Left renal cortex interstitium (tissue), 4 donors: ENCODE measurements at regions not wholly inside any gene's neighbourhood (a gene's known extent, or its start where the extent isn't known, plus 50 kb on each side); places are given as distances from the start of the nearest gene placed in this dataset.

Source experiments
- DNase-seq, 4 donors: peaks; one replicate each; pipeline ENCODE4 v3.0.0-alpha.2; 2013; ENCODE audit warnings: low read depth in 4 of 4, low spot score in 2 of 4, missing footprints in 1 of 4

DNA sequence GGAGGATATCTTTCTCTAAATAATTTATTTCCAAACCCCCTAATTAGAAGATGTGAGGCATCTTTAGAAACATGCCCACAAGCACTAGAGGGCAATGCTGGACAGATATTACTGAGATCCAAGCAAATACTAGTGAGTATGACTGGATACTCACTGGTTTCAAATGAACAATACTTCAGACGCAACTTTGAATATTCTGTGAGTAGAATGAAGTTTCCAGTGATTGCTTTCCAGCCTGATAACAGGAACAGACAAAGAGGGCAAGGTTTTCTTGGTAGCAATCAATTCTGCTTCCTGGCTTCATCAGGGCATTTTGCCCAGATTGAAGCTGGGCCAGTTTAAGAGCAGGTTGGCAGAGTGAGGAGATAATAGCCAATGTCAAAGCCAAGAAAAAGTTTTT lies 442.6 kb upstream of the PDZRN3 start:
- no peak for DNase-seq

GRCh38 chr3:74066456-74066855 lies 441.7 kb upstream of the PDZRN3 start:
- no peak for DNase-seq

DNA sequence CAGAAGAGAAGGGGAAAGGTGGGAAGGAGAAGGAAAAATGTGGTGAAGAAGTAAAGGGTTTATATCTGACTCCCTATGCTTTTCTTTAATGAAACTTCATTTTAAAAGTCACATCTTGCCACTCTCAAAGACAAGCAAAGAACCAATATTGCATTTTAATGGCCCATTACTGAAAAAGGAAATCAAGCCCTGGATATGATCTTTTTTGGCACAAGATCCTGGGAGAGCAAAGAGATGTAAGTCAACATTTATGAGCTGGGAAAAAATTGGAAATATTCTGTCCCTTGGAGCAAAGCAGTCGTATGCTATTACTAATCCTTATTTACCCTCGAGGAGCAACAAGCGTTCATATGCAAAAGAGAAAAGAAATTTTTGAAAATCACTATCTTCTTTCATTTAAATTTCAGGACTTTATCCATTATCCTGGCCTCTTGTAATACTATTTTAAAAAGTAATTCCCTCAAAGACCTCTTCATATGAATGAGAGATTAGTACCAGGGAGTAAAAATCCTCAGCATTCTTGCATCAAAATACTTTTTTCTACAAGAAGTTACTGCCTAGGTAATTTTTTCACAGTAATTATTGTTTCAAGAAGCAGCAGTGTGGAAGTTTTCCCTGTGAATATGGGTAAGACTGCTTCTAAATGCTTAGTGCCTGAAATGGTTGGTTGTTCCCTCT lies 435.3 kb upstream of the PDZRN3 start:
- no peak for DNase-seq

DNA sequence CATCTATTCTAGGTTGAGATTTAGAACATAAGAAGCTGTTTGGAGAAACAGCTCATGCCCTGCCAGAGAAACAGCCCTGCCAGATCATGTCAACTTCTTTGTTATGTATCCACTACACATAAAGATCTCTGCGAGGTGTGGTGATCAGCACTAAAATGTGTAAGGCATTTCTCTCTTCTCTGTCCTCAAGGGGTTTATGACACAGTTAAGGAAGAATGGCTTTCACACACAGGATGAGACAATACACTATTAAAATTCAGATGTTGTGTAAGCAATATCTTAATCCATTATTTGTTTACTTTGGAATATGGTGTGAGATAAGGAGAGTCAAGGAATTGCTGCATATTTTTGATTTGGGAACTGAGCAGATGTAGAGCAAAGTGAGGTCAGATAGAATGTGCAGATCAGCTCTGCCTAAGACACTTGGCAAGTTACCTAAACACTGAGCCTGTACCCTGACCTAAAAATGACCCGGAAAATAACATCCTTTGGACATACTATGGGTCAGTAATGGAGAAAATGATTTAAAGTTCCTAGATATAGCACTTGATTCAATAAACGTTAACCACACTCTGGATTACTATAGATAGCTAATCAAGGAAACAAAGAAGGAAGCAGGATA lies 434.7 kb upstream of the PDZRN3 start:
- DNase-seq = no peak

DNA sequence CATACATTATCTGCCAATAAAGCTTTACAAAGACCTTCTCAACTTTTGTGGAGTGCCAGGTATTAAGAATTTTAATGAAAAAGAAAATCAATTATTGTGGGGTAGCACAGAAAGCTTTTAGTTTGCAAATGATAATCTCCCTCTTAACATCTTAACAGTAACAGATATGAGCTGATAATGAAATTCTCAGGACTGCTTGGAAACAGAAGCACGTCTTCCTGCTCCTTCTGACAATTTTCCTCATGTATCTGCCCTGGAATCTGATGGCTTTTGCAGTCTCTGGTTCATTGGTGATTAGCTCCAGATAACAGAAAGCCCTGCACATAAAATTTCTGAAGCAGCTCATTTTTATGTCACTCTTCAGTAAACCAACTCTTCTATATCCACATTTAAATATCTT lies 432.4 kb upstream of the PDZRN3 start:
- no peak for DNase-seq

GRCh38 chr3:74055061-74055460 lies 430.3 kb upstream of the PDZRN3 start:
- DNase-seq = no peak

DNA sequence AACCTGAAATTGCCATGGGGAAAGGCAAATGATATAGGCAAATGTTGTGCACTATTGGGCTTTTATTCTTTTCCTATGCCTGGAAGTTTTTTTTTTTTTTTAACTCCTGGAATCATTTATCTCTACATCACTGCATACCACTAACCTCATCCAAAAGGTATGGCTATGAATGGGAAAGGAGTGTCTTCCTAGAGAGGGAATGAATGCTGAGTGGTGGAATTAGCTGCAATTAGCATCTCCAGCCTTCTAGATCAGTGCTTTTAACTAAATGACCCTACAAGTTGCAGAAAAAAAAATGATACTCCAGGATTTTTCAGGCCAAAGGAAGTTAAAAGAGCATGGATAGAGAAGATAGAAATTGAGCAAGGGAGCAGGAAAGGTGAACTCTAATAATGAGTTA lies 429.8 kb upstream of the PDZRN3 start:
- DNase-seq = no peak

GRCh38 chr3:74053970-74054516 lies 429.3 kb upstream of the PDZRN3 start:
- DNase-seq = no peak

- no peak for DNase-seq
Observed at GRCh38 chr3:74049444-74049843, 424.7 kb upstream of the PDZRN3 start.

GRCh38 chr3:74048699-74049098 lies 424.0 kb upstream of the PDZRN3 start:
- no peak for DNase-seq

DNA sequence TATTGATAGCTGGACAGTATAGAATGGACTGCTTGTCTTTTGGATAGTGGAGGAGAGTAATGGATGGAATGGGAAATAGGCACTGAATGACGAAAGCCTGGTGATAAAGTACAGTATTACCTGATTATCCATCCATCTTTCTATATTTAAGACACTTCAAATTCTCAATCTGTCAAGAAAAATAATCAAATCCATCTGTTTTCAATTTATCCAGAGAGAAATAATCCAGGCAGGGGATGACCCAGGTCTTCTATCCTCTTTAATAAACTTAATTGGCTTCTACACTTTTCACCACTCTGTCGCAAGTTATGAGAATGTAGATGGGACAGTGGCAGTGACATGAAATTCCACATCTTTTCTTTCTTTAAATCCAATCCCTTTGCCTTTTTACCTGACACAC lies 420.3 kb upstream of the PDZRN3 start:
- DNase-seq = no peak

DNA sequence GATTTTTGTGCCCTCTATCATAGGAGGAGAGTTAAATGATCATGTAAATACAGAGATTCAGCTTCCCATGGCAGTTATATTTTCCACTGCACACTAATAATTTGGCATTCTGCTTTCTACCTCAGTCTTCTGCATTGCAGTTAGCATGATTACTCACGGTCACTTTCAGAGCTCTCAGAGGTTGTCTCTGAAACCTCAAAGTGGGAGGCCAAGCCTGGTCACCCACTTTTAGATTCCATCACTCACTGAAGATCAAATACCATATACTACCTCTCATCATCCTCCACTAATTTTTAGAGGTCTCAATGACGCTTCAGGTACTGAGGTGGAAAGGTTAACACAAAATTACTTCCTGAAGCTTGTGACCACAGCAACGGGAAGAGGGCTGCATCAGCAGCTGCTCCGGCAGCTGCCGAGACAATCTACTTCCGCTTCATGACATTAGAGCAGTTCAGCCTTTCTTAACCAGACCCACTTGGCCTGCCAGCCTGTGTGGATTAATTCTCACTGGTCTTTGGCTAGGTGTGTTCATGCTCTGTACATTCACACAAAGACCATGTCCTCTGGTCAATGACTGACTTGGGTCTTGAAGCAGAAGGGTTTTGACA lies 416.4 kb upstream of the PDZRN3 start:
- DNase-seq = no peak

- DNase-seq = no peak
Observed at GRCh38 chr3:74039105-74039504, 414.4 kb upstream of the PDZRN3 start.

DNA sequence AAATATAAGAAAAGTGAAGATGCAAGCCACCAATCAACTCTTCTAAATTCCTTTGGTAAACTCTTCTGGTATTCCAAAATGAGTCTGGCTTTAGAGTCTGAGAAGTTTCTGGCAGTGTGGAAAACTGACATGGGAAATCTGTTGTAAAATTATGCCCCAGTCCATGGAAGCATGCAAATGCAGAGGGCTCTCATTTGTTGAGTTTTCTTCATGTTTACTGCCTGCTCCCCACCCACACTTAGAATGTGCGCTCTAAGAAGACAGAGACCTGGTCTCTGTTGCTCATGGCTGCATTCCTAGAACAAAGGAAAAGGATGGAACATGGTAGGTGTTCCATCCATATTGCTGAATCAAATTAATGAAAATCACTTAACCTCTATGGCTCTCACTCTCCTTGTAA lies 411.8 kb upstream of the PDZRN3 start:
- no peak for DNase-seq

GRCh38 chr3:74036102-74036501 lies 411.4 kb upstream of the PDZRN3 start:
- DNase-seq = no peak

- DNase-seq = peak in 1 of 4 donors; percentile 32
Observed at GRCh38 chr3:74033806-74034205, 409.1 kb upstream of the PDZRN3 start.

GRCh38 chr3:74033381-74033780 lies 408.6 kb upstream of the PDZRN3 start:
- no peak for DNase-seq

GRCh38 chr3:74027121-74027520 lies 402.4 kb upstream of the PDZRN3 start:
- DNase-seq = no peak

DNA sequence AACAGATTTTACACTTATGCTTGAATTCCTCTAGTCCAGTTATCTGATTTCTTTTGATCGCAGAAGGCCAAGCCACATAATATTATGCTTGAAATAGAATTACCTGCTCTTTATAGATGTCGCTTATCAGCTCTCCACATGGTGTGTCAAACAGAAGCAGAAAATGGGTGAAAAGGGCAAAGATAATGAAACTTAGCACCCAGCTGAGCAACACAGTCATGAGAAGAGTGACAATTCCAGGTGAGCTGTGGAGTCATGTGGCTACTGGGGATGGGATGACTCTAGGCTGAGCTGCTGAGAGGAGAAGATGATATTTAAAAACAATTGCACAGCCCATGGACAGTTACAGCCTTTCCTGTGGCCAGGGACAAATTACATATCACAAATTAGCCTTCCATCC lies 398.7 kb upstream of the PDZRN3 start:
- DNase-seq = no peak

DNA sequence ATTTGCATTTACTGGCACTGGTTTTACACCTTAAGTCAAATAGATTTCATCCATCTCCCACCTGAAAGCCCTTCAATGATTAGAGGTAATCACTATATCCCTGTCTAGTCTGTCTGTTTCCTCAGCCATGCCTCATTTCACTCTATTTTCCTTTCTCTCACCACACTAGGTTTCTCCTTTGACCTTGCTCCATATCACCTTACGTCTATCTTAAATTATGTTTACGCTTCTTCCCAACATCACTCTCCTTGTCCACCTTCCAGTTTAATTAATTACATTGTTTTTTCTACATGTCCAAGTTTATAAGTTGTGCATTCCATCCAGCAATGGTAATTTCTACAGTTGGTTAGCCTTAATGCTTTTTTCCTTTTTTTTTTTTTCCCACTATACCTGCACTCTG lies 396.7 kb upstream of the PDZRN3 start:
- peak in 3 of 4 donors; percentile 42 to 58 (median 44) for DNase-seq

DNA sequence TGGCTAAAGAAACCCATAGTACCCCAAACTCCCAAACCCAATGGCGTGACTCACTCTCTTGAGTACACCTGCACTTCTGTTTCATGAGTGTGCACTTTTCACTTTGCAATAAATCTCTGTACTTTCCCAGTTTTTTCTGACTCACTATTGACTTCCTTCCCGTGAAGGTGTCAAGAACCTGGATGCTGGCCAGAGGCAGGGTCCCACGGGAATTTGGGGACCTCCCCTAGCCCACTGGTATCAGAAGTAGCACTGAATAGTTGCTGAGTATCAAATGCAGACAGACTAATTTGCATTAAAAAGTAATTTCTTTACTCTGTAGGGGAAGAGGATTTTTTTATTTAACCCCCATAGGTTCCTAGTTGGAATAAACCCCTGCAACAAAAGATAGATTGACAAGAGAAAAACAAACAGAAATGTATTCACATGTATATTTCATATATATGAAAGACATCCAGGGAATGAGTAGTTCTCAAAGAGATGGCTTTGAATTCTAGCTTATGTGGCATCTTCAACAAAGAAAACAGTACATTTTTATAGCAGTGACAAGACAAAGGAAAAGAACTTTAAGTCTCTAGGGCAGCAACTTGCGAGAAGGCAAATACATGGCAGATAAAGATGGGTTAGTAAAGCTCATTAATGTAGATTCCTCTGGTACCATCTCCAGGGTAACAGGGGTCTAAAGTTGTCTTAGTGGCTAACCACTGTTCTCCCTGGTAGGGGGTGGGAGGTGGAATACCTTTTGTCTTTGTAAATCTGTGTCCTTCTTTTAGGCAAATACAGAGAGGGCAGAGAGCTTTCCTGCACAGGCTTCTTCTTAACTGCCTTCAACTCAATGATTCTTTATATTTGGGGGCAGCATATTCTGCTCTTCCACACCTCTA lies 385.5 kb upstream of the PDZRN3 start:
- DNase-seq = no peak
